ENCODE measurements at regions not wholly inside any gene's neighbourhood (a gene's known extent, or its start where the extent isn't known, plus 50 kb on each side); places are given as distances from the start of the nearest gene placed in this dataset.
"Not testable (repeated sequence)": the region's sequence is repeated elsewhere in the genome, so short reads cannot be mapped to it uniquely, and the experiment has no call there.

- Histone ChIP-seq H3K4me3 (ENCODE audit: low read depth, low read length) (no peak overlapping the region), H3K9me3 (ENCODE audit: control insufficient read depth, insufficient read depth, low read length) (no peaks in the 10 kb centered on the region), H3K36me3 (ENCODE audit: control insufficient read depth, insufficient read depth, low read length) (no peaks in the 10 kb centered on the region), H3K27ac (ENCODE audit: low read depth, low read length) (no peak overlapping the region), H3K27me3 (ENCODE audit: control insufficient read depth, insufficient read depth, low read length) (no peaks in the 10 kb centered on the region), H3K4me1 (ENCODE audit: control insufficient read depth, insufficient read depth, low read length) (no peaks in the 10 kb centered on the region)
- no peak for DNase-seq (ENCODE audit: low read depth in 4 of 6, low spot score in 6 of 6)
- WGBS (ENCODE audit: insufficient coverage): no CpG with 5 or more reads among the region's 2 CpGs
These were observed 1466.1 kb downstream of the SUCLG1 start for GRCh38 chr2:82992968-82993367.

- 85% methylated on average over 4 of the region's 6 CpGs for WGBS (ENCODE audit: insufficient coverage)
- H3K36me3 ChIP-seq (ENCODE audit: control insufficient read depth, insufficient read depth, low read length); H3K9me3 ChIP-seq (ENCODE audit: control insufficient read depth, insufficient read depth, low read length); DNase-seq (ENCODE audit: low read depth in 4 of 6, low spot score in 6 of 6); H3K4me3 ChIP-seq (ENCODE audit: low read depth, low read length); H3K27me3 ChIP-seq (ENCODE audit: control insufficient read depth, insufficient read depth, low read length); H3K27ac ChIP-seq (ENCODE audit: low read depth, low read length); H3K4me1 ChIP-seq (ENCODE audit: control insufficient read depth, insufficient read depth, low read length): not testable (repeated sequence)
These were observed 1471.4 kb downstream of the SUCLG1 start for GRCh38 chr2:82987706-82988105.

GRCh38 chr2:82986899-82987298 is 1472.2 kb downstream of the SUCLG1 start:
- WGBS (ENCODE audit: insufficient coverage): 82% methylated on average over 1 of the region's 3 CpGs
- Histone ChIP-seq H3K36me3 (ENCODE audit: control insufficient read depth, insufficient read depth, low read length) (no peaks in the 10 kb centered on the region), H3K27ac (ENCODE audit: low read depth, low read length) (no peak overlapping the region), H3K4me3 (ENCODE audit: low read depth, low read length) (no peak overlapping the region), H3K27me3 (ENCODE audit: control insufficient read depth, insufficient read depth, low read length) (no peaks in the 10 kb centered on the region), H3K4me1 (ENCODE audit: control insufficient read depth, insufficient read depth, low read length) (no peaks in the 10 kb centered on the region), H3K9me3 (ENCODE audit: control insufficient read depth, insufficient read depth, low read length) (no peaks in the 10 kb centered on the region)
- DNase-seq (ENCODE audit: low read depth in 4 of 6, low spot score in 6 of 6): no peak

- Histone ChIP-seq H3K27ac (ENCODE audit: low read depth, low read length) (no peak overlapping the region), H3K27me3 (ENCODE audit: control insufficient read depth, insufficient read depth, low read length) (no peaks in the 10 kb centered on the region), H3K4me3 (ENCODE audit: low read depth, low read length) (no peak overlapping the region), H3K36me3 (ENCODE audit: control insufficient read depth, insufficient read depth, low read length) (no peaks in the 10 kb centered on the region), H3K4me1 (ENCODE audit: control insufficient read depth, insufficient read depth, low read length) (no peaks in the 10 kb centered on the region), H3K9me3 (ENCODE audit: control insufficient read depth, insufficient read depth, low read length) (peaks cover 3% of the 10 kb centered on the region)
- no peak for DNase-seq (ENCODE audit: low read depth in 4 of 6, low spot score in 6 of 6)
- WGBS (ENCODE audit: insufficient coverage): 94% methylated on average over 18 of the region's 18 CpGs
These were observed 1473.4 kb downstream of the SUCLG1 start for GRCh38 chr2:82985572-82986197.

- no peak overlapping the region for H3K4me3 ChIP-seq (ENCODE audit: low read depth, low read length)
- H3K36me3 ChIP-seq (ENCODE audit: control insufficient read depth, insufficient read depth, low read length): no peaks in the 10 kb centered on the region
- H3K27me3 ChIP-seq (ENCODE audit: control insufficient read depth, insufficient read depth, low read length): no peaks in the 10 kb centered on the region
- no peak for DNase-seq (ENCODE audit: low read depth in 4 of 6, low spot score in 6 of 6)
- H3K27ac ChIP-seq (ENCODE audit: low read depth, low read length): no peak overlapping the region
- no peaks in the 10 kb centered on the region for H3K4me1 ChIP-seq (ENCODE audit: control insufficient read depth, insufficient read depth, low read length)
- H3K9me3 ChIP-seq (ENCODE audit: control insufficient read depth, insufficient read depth, low read length): peaks cover 2% of the 10 kb centered on the region
These were observed 1490.7 kb downstream of the SUCLG1 start for GRCh38 chr2:82968358-82968757.

- Histone ChIP-seq H3K4me1 (ENCODE audit: control insufficient read depth, insufficient read depth, low read length) (no peaks in the 10 kb centered on the region), H3K36me3 (ENCODE audit: control insufficient read depth, insufficient read depth, low read length) (no peaks in the 10 kb centered on the region), H3K4me3 (ENCODE audit: low read depth, low read length) (no peak overlapping the region), H3K9me3 (ENCODE audit: control insufficient read depth, insufficient read depth, low read length) (peaks cover 2% of the 10 kb centered on the region), H3K27ac (ENCODE audit: low read depth, low read length) (no peak overlapping the region), H3K27me3 (ENCODE audit: control insufficient read depth, insufficient read depth, low read length) (no peaks in the 10 kb centered on the region)
- no peak for DNase-seq (ENCODE audit: low read depth in 4 of 6, low spot score in 6 of 6)
- WGBS (ENCODE audit: insufficient coverage): 100% methylated on average over 1 of the region's 4 CpGs
These were observed 1494.7 kb downstream of the SUCLG1 start for GRCh38 chr2:82964341-82964740.

- Histone ChIP-seq H3K4me3 (ENCODE audit: low read depth, low read length) (no peak overlapping the region), H3K36me3 (ENCODE audit: control insufficient read depth, insufficient read depth, low read length) (no peaks in the 10 kb centered on the region), H3K9me3 (ENCODE audit: control insufficient read depth, insufficient read depth, low read length) (no peaks in the 10 kb centered on the region), H3K4me1 (ENCODE audit: control insufficient read depth, insufficient read depth, low read length) (no peaks in the 10 kb centered on the region), H3K27ac (ENCODE audit: low read depth, low read length) (no peak overlapping the region), H3K27me3 (ENCODE audit: control insufficient read depth, insufficient read depth, low read length) (no peaks in the 10 kb centered on the region)
- WGBS (ENCODE audit: insufficient coverage): 100% methylated on average over 1 of the region's 5 CpGs
- no peak for DNase-seq (ENCODE audit: low read depth in 4 of 6, low spot score in 6 of 6)
These were observed 1499.4 kb downstream of the SUCLG1 start for GRCh38 chr2:82959727-82960126.

- Histone ChIP-seq H3K4me1 (ENCODE audit: control insufficient read depth, insufficient read depth, low read length) (no peaks in the 10 kb centered on the region), H3K9me3 (ENCODE audit: control insufficient read depth, insufficient read depth, low read length) (no peaks in the 10 kb centered on the region), H3K27me3 (ENCODE audit: control insufficient read depth, insufficient read depth, low read length) (no peaks in the 10 kb centered on the region), H3K27ac (ENCODE audit: low read depth, low read length) (no peak overlapping the region), H3K4me3 (ENCODE audit: low read depth, low read length) (no peak overlapping the region), H3K36me3 (ENCODE audit: control insufficient read depth, insufficient read depth, low read length) (no peaks in the 10 kb centered on the region)
- DNase-seq (ENCODE audit: low read depth in 4 of 6, low spot score in 6 of 6): no peak
- WGBS (ENCODE audit: insufficient coverage): no CpG with 5 or more reads among the region's 1 CpG
These were observed 1504.2 kb downstream of the SUCLG1 start for GRCh38 chr2:82954868-82955267.

GRCh38 chr2:82939211-82939610 is 1519.9 kb downstream of the SUCLG1 start:
- no CpG with 5 or more reads among the region's 1 CpG for WGBS (ENCODE audit: insufficient coverage)
- Histone ChIP-seq H3K36me3 (ENCODE audit: control insufficient read depth, insufficient read depth, low read length) (no peaks in the 10 kb centered on the region), H3K4me3 (ENCODE audit: low read depth, low read length) (no peak overlapping the region), H3K9me3 (ENCODE audit: control insufficient read depth, insufficient read depth, low read length) (no peaks in the 10 kb centered on the region), H3K4me1 (ENCODE audit: control insufficient read depth, insufficient read depth, low read length) (no peaks in the 10 kb centered on the region), H3K27me3 (ENCODE audit: control insufficient read depth, insufficient read depth, low read length) (no peaks in the 10 kb centered on the region), H3K27ac (ENCODE audit: low read depth, low read length) (no peak overlapping the region)
- no peak for DNase-seq (ENCODE audit: low read depth in 4 of 6, low spot score in 6 of 6)

- WGBS (ENCODE audit: insufficient coverage): 94% methylated on average over 20 of the region's 40 CpGs
- not testable (repeated sequence) for H3K4me1 ChIP-seq (ENCODE audit: control insufficient read depth, insufficient read depth, low read length); H3K27ac ChIP-seq (ENCODE audit: low read depth, low read length); H3K27me3 ChIP-seq (ENCODE audit: control insufficient read depth, insufficient read depth, low read length); H3K9me3 ChIP-seq (ENCODE audit: control insufficient read depth, insufficient read depth, low read length); H3K4me3 ChIP-seq (ENCODE audit: low read depth, low read length); DNase-seq (ENCODE audit: low read depth in 4 of 6, low spot score in 6 of 6); H3K36me3 ChIP-seq (ENCODE audit: control insufficient read depth, insufficient read depth, low read length)
These were observed 1520.7 kb downstream of the SUCLG1 start for GRCh38 chr2:82938321-82938845.
